ENCODE measurements at regions not wholly inside any gene's neighbourhood (a gene's known extent, or its start where the extent isn't known, plus 50 kb on each side); places are given as distances from the start of the nearest gene placed in this dataset.

DNA sequence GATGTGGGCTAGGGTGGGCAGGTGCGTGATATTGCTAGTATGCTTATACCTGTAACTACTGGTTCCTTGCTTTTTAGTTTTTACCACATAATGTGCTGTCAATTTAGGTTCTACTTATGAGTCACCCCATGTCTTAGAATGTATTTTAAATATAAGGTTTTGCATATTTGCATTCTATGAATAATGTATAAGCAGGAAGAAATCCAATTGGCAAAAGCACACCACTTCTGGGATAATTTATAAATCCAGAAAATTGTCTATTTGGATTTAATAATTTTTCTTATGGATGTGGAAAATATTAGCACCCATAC, 421.6 kb downstream of the PCDH7 start:
- DNase-seq (ENCODE audit: extremely low spot score) = no peak
- 89% methylated on average over 1 of the region's 1 CpG for WGBS
- no peak overlapping the region for H3K4me3 ChIP-seq
- no peaks in the 10 kb centered on the region for H3K27me3 ChIP-seq
- H3K36me3 ChIP-seq = peaks cover 0 to 23% (median 13%) of the 10 kb centered on the region in 4 donors
- H3K4me1 ChIP-seq = no peaks in the 10 kb centered on the region
- intact Hi-C loops (cut with DNase I) = no loop called here
- no peak for TF ChIP-seq EP300 (IDR thresholded peaks at IDR 0.05)
- no peak for TF ChIP-seq POLR2AphosphoS5 (IDR thresholded peaks at IDR 0.05)
- no peak overlapping the region for H3K27ac ChIP-seq (replicated peaks in 1 of 4)
- H3K9me3 ChIP-seq = no peaks in the 10 kb centered on the region

DNA sequence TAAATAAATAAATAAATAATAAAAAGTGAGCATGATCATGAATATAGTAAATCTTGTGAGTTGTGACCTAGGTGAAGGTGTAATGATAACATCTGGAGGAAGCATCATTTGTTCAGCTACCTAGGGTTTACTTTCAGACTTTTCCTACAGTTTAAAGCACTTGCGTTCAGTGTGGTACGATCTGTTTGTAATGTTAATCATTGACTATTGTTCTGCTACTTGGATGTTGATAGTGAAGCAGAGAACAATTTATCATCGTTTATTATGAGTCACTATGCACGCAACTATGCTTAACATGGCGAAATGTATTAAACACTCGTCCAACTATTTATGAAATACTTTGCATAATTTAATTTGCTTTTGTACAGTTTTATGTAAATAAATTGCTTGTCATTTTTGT, 426.2 kb downstream of the PCDH7 start:
- Histone ChIP-seq H3K36me3 (peaks cover 0 to 23% (median 13%) of the 10 kb centered on the region in 4 donors), H3K9me3 (no peaks in the 10 kb centered on the region), H3K4me1 (no peaks in the 10 kb centered on the region), H3K27ac (replicated peaks in 1 of 4) (no peak overlapping the region), H3K4me3 (no peak overlapping the region), H3K27me3 (no peaks in the 10 kb centered on the region)
- intact Hi-C loops (cut with DNase I) = no loop called here
- 87% methylated on average over 6 of the region's 6 CpGs for WGBS
- no peak for TF ChIP-seq POLR2A (IDR thresholded peaks at IDR 0.05; ENCODE audit: low read depth)
- no peak for TF ChIP-seq EP300 (IDR thresholded peaks at IDR 0.05)
- TF ChIP-seq, protein P1, sequence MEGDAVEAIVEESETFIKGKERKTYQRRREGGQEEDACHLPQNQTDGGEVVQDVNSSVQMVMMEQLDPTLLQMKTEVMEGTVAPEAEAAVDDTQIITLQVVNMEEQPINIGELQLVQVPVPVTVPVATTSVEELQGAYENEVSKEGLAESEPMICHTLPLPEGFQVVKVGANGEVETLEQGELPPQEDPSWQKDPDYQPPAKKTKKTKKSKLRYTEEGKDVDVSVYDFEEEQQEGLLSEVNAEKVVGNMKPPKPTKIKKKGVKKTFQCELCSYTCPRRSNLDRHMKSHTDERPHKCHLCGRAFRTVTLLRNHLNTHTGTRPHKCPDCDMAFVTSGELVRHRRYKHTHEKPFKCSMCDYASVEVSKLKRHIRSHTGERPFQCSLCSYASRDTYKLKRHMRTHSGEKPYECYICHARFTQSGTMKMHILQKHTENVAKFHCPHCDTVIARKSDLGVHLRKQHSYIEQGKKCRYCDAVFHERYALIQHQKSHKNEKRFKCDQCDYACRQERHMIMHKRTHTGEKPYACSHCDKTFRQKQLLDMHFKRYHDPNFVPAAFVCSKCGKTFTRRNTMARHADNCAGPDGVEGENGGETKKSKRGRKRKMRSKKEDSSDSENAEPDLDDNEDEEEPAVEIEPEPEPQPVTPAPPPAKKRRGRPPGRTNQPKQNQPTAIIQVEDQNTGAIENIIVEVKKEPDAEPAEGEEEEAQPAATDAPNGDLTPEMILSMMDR (IDR thresholded peaks at IDR 0.05) = no peak
- no peak for TF ChIP-seq POLR2AphosphoS5 (IDR thresholded peaks at IDR 0.05)
- DNase-seq (ENCODE audit: extremely low spot score) = no peak

DNA sequence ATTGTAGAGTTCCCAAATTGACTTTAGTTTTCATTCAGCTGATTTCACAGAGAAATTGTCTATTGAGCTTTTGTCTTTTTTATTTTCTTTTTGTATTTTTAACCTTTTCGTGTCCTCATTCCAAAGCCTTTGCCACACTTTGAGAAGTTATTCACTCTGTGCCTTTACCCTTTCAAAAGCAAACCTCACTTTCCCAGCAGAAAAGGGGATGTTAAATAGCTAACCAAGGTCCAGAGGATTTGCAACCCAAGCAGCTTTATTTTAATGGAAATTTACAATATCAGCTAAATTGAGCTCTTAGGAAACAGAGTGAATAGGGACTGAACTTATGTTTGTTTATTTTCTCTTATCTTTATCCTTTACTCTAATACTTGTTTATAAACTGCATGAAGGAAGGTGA, 428.8 kb downstream of the PCDH7 start:
- TF ChIP-seq EP300 (IDR thresholded peaks at IDR 0.05) (no peak), POLR2AphosphoS5 (IDR thresholded peaks at IDR 0.05) (no peak), POLR2A (IDR thresholded peaks at IDR 0.05; ENCODE audit: low read depth) (no peak)
- Histone ChIP-seq H3K27me3 (no peaks in the 10 kb centered on the region), H3K4me1 (no peaks in the 10 kb centered on the region), H3K27ac (replicated peaks in 1 of 4) (no peak overlapping the region), H3K4me3 (no peak overlapping the region), H3K36me3 (peaks cover 0 to 6% (median 2%) of the 10 kb centered on the region in 4 donors), H3K9me3 (no peaks in the 10 kb centered on the region)
- WGBS = 42% methylated on average over 1 of the region's 1 CpG
- intact Hi-C loops (cut with DNase I) = no loop called here
- no peak for DNase-seq (ENCODE audit: extremely low spot score)

DNA sequence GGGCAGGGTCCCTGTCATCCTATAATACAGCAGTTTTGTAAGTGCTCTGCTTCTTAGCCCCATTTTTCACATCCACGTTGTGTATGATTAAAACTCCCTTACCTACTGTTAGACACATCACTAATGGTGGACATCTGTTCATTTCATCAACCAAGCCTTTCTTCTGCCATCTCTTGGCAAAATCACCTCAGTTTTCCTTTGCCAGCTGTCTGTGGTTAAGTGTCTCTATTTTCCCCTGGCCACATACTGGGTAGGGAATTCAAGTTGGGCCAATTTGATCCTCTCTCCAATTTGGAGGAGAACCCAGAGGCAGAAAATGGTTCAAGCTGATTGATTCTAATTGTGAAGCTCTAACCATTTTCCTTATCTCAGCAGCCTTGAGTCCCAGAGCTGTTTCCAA, 436.1 kb downstream of the PCDH7 start:
- Histone ChIP-seq H3K4me3 (no peak overlapping the region), H3K4me1 (no peaks in the 10 kb centered on the region), H3K9me3 (no peaks in the 10 kb centered on the region), H3K27ac (replicated peaks in 1 of 4) (no peak overlapping the region), H3K36me3 (no peaks in the 10 kb centered on the region), H3K27me3 (no peaks in the 10 kb centered on the region)
- WGBS = 90% methylated on average over 1 of the region's 1 CpG
- TF ChIP-seq POLR2AphosphoS5 (IDR thresholded peaks at IDR 0.05) (no peak), POLR2A (IDR thresholded peaks at IDR 0.05; ENCODE audit: low read depth) (no peak), EP300 (IDR thresholded peaks at IDR 0.05) (no peak)
- TF ChIP-seq, protein P1 (IDR thresholded peaks at IDR 0.05) = no peak
- intact Hi-C loops (cut with DNase I) = no loop called here
- DNase-seq (ENCODE audit: extremely low spot score) = no peak

DNA sequence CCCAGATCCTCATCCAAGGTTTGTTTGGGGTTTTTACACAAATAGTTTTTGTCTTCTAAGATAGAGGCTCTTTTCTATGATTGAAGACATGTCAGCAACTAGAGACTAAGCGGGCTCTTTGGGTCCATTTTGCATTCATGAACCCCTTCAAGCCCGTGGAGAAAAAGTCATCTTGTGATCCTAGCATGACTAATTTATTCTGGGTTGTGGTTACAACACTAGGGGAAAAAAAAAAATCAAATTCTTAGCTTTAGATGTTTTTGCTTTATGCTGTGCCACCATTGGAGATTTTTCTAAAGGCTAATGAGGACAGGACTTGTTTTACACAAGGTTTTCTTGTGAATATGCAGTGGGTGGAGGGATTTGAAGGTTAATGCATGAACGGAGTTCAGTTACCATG, 440.0 kb downstream of the PCDH7 start:
- WGBS = 84% methylated on average over 3 of the region's 3 CpGs
- Histone ChIP-seq H3K4me3 (no peak overlapping the region), H3K9me3 (no peaks in the 10 kb centered on the region), H3K4me1 (no peaks in the 10 kb centered on the region), H3K27me3 (no peaks in the 10 kb centered on the region), H3K36me3 (no peaks in the 10 kb centered on the region), H3K27ac (replicated peaks in 1 of 4) (no peak overlapping the region)
- no peak for DNase-seq (ENCODE audit: extremely low spot score)
- intact Hi-C loops (cut with DNase I) = no loop called here
- TF ChIP-seq, protein P1 (IDR thresholded peaks at IDR 0.05) = no peak
- TF ChIP-seq POLR2A (IDR thresholded peaks at IDR 0.05; ENCODE audit: low read depth) (no peak), EP300 (IDR thresholded peaks at IDR 0.05) (no peak), POLR2AphosphoS5 (IDR thresholded peaks at IDR 0.05) (no peak)

DNA sequence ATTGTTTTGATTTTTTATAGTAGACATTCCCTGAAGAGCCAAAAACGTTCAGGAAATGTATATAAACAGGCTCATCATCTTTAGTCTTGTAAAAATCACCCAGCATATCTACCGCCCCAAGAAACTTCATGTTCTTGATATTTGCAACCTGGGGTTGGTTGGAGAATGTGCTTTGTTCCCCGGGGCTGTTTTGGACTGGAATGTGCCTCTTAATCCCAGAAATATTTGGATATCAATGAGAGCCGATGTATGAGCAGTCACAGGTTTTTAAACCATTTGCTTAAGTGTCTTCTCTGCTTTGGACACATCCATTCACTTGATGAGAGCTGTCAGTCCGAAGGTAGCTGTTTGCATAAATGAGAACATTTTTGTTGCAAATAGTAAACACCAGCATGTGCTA, 449.7 kb downstream of the PCDH7 start:
- no peak for TF ChIP-seq POLR2A (IDR thresholded peaks at IDR 0.05; ENCODE audit: low read depth)
- DNase-seq (ENCODE audit: extremely low spot score) = no peak
- 41% methylated on average over 5 of the region's 5 CpGs for WGBS
- Histone ChIP-seq H3K36me3 (no peaks in the 10 kb centered on the region), H3K27me3 (no peaks in the 10 kb centered on the region), H3K9me3 (no peaks in the 10 kb centered on the region), H3K4me3 (no peak overlapping the region), H3K4me1 (no peaks in the 10 kb centered on the region), H3K27ac (replicated peaks in 1 of 4) (no peak overlapping the region)
- intact Hi-C loops (cut with DNase I) = no loop called here
